HG02885 (cell line): ENCODE measurements at regions not wholly inside any gene's neighbourhood (a gene's known extent, or its start where the extent isn't known, plus 50 kb on each side); places are given as distances from the start of the nearest gene placed in this dataset.

Experiments used
- ATAC-seq: cut with Tn5 transposase; IDR thresholded peaks from one replicate; pipeline ENCODE4 v1.9.1; 2021; ENCODE audit warnings: mild to moderate bottlenecking; ENCODE audit not compliant: unreplicated experiment, poor library complexity

DNA sequence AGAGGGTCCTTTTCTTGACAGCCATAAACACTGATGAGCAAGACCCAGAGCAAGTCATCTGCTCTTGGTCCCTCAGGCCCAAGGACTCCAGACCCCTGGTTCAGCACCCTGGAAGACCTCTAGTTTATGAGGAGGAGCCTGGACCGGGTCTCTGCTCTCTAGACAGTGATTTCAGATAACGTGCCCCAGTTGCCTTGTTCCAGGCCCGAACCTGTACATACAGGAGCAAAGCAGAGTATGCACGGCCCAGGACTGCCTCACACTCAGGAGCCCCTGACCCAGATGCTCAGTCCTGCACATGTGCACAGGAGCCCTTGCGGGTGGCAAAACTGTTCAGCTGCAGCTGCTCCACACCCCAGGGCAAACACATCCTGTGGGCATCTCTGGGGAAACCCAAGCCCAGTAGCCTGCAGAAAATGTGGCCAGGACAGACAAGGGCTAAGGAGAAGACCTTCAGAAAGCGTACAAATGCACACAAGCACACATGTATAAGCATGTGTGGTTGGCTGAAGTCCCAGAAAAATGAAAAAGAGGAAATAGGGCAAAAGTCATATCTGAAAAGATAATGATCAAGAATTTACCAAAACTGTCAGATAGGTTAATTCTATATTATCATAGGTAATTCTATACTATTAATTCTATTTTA lies 59.9 kb upstream of the CORO2B start:
- no peak for ATAC-seq

GRCh38 chr15:68524753-68525584 lies 53.8 kb upstream of the CORO2B start:
- no peak for ATAC-seq

DNA sequence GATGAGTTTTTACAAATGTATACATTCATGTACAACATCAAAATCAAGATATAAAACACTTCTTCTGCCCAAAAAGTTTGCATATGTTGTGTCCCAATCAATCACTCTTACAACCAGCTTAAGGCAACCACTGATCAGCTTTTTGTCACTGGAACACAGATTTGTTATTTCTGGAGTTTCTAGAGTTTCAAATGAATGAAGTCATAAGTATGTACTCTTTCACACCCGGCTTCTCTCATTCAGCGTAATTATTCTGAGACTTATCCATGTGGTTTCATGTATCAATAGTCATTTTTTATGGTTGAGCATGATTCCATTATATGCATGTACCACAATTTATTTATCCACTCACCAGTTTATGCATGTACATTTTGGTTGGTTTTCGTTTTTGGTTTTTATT lies 53.0 kb upstream of the CORO2B start:
- ATAC-seq = no peak

- peak; percentile 75 for ATAC-seq
Observed at GRCh38 chr15:68526269-68526668, 52.5 kb upstream of the CORO2B start.

DNA sequence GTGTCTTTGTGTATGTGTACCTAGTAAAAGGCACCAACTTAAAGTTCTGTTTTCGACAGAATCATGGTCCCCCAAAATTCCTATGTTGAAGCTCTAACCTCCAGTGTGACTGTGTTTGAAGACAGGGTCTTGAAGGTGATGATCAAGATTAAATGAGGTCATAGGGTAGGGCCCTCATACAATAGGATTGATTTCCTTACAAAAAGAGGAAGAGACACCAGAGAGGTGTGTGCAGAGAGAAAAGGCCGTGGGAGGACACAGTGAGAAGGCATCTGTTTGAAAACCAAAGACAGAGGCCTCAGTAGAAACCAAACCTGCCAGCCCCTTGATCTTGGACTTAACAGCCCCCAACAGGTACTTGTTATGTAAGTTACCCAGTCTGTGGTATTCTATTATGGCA lies 52.0 kb upstream of the CORO2B start:
- no peak for ATAC-seq

DNA sequence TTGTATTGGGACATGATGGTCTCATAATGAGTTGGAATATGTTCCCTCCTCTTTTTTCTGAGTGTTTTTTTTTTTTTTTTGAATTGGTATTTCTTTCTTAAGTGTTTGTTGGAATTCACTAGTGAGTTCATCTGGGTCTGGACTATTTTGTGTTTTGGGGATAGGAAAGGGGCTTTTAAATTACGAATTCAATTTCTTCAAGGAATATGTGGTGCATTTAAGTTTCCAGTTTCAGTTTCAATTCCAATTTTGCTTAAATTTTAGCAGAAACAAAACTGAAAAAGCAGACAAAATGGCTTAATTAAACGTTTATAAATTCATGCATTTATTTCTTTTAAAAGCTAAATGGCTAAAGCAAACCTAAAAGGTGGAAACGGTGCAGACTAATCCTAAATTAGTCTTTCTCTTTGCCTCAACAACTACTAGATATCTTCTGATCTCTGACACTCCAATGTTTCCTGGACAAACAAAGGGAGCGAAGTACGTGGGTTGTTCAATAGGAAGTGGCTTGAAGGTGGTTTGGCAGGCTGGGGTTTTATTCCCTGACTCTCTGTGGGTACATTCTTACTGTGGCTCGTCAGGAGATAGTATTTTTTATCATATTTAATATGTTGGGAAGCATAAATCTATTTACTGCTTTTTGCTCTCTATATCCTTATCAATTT lies 50.0 kb upstream of the CORO2B start:
- no peak for ATAC-seq
